Heart right ventricle (tissue), 16 donors: ENCODE measurements at regions not wholly inside any gene's neighbourhood (a gene's known extent, or its start where the extent isn't known, plus 50 kb on each side); places are given as distances from the start of the nearest gene placed in this dataset.

Experiments
- ATAC-seq, 8 donors: fragments of 200-7000 bp; cut with Tn5 transposase; one replicate each; pipeline ENCODE4 v1.9.1; 2020; ENCODE audit warnings: mild to moderate bottlenecking in 8 of 8, moderate library complexity in 8 of 8, moderate number of reproducible peaks in 1 of 8
- DNase-seq, 2 donors: peaks; one replicate each; pipeline ENCODE4 v3.0.0-alpha.2; 2020
- H3K27ac ChIP-seq, 10 donors: fragments of 200-600 bp; sonication (generic) in 2 of 10; one replicate each; pipeline versions ENCODE4 v1.5.0 to v1.8.0; 2020 to 2022; ENCODE audit warnings: mild to moderate bottlenecking in 3 of 10
- H3K27me3 ChIP-seq, 7 donors: fragments of 200-600 bp; one replicate each; pipeline ENCODE4 v1.8.0; 2021 to 2022; ENCODE audit warnings: mild to moderate bottlenecking in 2 of 7
- H3K36me3 ChIP-seq, 9 donors: fragments of 200-600 bp; sonication (generic) in 1 of 9; one replicate each; pipeline versions ENCODE4 v1.5.0 to v1.8.0; 2020 to 2022; ENCODE audit warnings: mild to moderate bottlenecking in 2 of 9
- H3K4me1 ChIP-seq, 9 donors: fragments of 200-600 bp; sonication (generic) in 1 of 9; one replicate each; pipeline versions ENCODE4 v1.5.0 to v1.8.0; 2020 to 2022; ENCODE audit warnings: mild to moderate bottlenecking in 4 of 9
- H3K4me3 ChIP-seq, 10 donors: fragments of 200-600 bp; sonication (generic) in 2 of 10; one replicate each; pipeline versions ENCODE4 v1.5.0 to v1.8.0; 2020 to 2022; ENCODE audit warnings: mild to moderate bottlenecking in 7 of 10, moderate library complexity in 2 of 10
- H3K9me3 ChIP-seq, 11 donors: fragments of 200-600 bp in 10 of 11; sonication (generic) in 2 of 11; one replicate each; pipeline versions ENCODE4 v1.5.0 to v1.8.0; 2013 to 2022; ENCODE audit warnings: mild to moderate bottlenecking in 2 of 11, control low read depth in 1 of 11, moderate library complexity in 1 of 11
- WGBS, 2 donors: extraction: QIAGEN DNeasy Blood & Tissue Kit; methylation state at CpG; one replicate each; pipeline ENCODE4 v1.1.7; 2013; ENCODE audit warnings: inconsistent platforms in 1 of 2; 5-methylcytosine and 5-hydroxymethylcytosine counted together
- intact Hi-C, 10 donors: fragments of 100-400 bp; cut with DNase I; formaldehyde crosslinking; loops; one replicate each; pipeline versions ENCODE4 v1.11.1 to v1.14.2; 2022
- TF ChIP-seq, protein P1 (sequence below), 9 donors: fragments of 200-600 bp; sonication (generic) in 2 of 9; IDR thresholded peaks; one replicate each; pipeline versions ENCODE4 v1.5.0 to v1.8.0; 2021 to 2022; ENCODE audit warnings: antibody characterized with exemption in 9 of 9, mild to moderate bottlenecking in 5 of 9, moderate library complexity in 1 of 9
- donor health status: Arrhythmogenic right ventricular cardiomyopathy.
- donor health status: ischemic (EF 13 %, LVEDD 7.1; RV severe dilation, severe dysfunction).
- donor health status: healthy with polysubstance abuse.
- donor health status: DM: no; HTN: yes; CAD: no.
- donor health status: DM: no; HTN: no; CAD: no.
- donor health status: ischemic (EF 25% LVEDD 6.9; RV normal size, moderate dysfunction).
- donor health status: ischemic (EF 25% LVEDD 5.7; RV mildly dilated, moderate dysfunction).
- donor health status: healthy.
- donor health status: DM: yes; HTN: yes; CAD: no.
- donor health status: Ischemic cardiomyopathy.
- donor health status: ischemic (EF 35%, LVEDD 5.7; RV mildly dilated, moderate dysfunction).
- donor health status: nonischemic (EF 11% LVEDD 7.7; RV severe dilation, severe dysfunction).
- donor health status: DM: yes; HTN: yes; CAD: no.
- donor health status: PGD.
- donor health status: ischemic (EF 29% LVEDD 5.4; RV normal size, mild dysfunction).
- donor health status: nonischemic (EF 23%, LVEDD 6.1; RV moderate dilation, normal function).

DNA sequence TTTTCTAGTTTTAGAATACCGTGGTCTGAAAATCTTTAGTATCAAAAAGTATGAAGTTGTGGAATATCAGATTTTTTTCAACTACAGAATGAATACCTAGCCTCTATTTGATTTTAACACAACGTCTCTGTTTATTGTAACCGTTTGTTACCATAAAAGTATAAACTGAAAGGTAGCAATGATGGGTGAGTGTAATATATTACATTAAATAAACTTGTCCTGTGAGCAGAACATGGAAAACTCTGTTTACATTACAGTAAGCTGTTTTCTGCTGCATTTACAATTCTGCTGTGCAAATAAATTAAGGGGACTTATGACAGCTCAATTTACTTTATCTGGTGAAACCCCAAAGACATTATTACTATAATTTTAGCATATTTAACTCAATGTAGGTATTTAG, 62.5 kb downstream of the CHRM3 start:
- Histone ChIP-seq H3K4me3 (no peak overlapping the region), H3K27ac (no peak overlapping the region), H3K27me3 (no peaks in the 10 kb centered on the region), H3K9me3 (no peaks in the 10 kb centered on the region), H3K4me1 (no peaks in the 10 kb centered on the region), H3K36me3 (no peaks in the 10 kb centered on the region)
- TF ChIP-seq, protein P1, sequence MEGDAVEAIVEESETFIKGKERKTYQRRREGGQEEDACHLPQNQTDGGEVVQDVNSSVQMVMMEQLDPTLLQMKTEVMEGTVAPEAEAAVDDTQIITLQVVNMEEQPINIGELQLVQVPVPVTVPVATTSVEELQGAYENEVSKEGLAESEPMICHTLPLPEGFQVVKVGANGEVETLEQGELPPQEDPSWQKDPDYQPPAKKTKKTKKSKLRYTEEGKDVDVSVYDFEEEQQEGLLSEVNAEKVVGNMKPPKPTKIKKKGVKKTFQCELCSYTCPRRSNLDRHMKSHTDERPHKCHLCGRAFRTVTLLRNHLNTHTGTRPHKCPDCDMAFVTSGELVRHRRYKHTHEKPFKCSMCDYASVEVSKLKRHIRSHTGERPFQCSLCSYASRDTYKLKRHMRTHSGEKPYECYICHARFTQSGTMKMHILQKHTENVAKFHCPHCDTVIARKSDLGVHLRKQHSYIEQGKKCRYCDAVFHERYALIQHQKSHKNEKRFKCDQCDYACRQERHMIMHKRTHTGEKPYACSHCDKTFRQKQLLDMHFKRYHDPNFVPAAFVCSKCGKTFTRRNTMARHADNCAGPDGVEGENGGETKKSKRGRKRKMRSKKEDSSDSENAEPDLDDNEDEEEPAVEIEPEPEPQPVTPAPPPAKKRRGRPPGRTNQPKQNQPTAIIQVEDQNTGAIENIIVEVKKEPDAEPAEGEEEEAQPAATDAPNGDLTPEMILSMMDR (IDR thresholded peaks at IDR 0.05): no peak
- WGBS, 2 donors: 88 to 92% methylated on average over 3 of the region's 3 CpGs
- no peak for ATAC-seq
- intact Hi-C loops: no loop called here
- no peak for DNase-seq

DNA sequence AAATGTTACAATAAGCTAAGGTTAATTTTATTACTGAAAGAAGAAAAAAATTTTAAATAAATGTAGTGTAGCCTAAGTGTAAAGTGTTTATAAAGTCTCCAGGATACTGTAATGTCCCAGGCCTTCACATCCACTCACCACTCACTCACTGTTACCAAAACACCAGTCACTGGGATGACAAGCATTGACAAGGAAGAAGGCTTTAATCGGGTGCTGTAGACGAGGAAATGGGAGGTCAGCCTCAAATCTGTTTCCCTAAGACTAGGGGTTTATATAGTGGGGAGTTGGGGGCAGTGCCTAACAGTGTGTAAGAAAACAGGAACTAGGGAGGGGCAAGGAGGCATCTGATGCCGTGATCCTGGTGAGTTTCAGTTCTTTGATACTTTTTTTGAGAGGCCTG, 69.4 kb downstream of the CHRM3 start:
- Histone ChIP-seq H3K27me3 (no peaks in the 10 kb centered on the region), H3K36me3 (no peaks in the 10 kb centered on the region), H3K27ac (no peak overlapping the region), H3K4me1 (no peaks in the 10 kb centered on the region), H3K9me3 (peaks cover 0 to 10% (median 0%) of the 10 kb centered on the region in 11 donors), H3K4me3 (no peak overlapping the region)
- TF ChIP-seq, protein P1 (IDR thresholded peaks at IDR 0.05): no peak
- 87 to 88% methylated on average over 3 of the region's 3 CpGs for WGBS, 2 donors
- DNase-seq (no peak), ATAC-seq (no peak)
- intact Hi-C loops: no loop called here

DNA sequence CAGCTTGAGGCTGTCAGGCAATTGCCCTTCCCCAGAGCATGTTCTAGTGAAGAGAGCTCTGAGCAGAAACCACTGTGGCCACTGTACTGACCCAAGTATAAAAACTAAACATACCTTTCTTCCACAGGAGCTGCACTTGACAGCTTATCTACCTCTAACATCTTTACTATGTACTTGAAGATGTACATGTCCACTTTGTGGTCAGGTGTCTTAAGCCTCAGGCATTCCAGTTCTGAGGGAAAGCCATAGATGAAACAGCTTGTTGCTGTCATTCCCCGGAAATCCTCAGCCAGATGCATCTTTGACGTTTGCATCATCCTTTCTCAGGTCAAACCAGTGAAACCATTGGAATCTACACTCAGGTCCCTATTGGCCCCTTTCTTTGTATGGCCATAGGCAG, 70.4 kb downstream of the CHRM3 start:
- intact Hi-C loops: no loop called here
- Histone ChIP-seq H3K36me3 (no peaks in the 10 kb centered on the region), H3K27me3 (no peaks in the 10 kb centered on the region), H3K9me3 (peaks cover 0 to 10% (median 0%) of the 10 kb centered on the region in 11 donors), H3K4me1 (no peaks in the 10 kb centered on the region), H3K4me3 (no peak overlapping the region), H3K27ac (no peak overlapping the region)
- TF ChIP-seq, protein P1 (IDR thresholded peaks at IDR 0.05): no peak
- ATAC-seq: no peak
- WGBS, 2 donors: 87 to 94% methylated on average over 2 of the region's 2 CpGs
- no peak for DNase-seq

DNA sequence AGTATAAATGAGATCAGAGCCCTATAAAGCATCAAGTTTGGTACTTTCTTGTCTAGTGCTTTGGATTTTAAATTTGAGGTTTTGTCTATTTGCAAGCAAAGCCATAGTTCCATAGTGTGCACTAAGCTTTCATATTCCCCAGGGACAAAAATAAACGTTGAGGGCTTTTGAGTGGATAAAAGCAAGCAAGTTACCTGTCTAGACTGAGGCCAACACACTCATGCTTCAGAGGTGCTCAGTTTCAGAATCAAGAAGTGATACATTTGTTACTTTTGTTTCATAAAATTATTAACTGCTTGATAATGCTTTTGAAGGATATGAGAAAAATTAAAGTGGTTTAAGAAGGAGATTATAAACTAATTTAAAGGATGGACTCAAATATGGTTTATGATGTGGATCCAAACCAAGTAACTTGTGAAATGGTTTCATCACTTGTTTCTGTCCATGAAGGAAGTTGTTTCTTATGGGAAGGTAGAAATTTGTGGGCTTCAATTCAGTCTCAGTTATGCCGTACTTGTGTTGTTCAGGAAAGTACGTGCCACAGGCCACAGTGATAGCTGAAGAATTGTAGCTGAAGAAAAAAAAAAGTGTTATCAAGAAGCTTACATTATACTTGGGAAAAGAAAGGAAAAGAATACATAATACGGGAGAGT, 71.2 kb downstream of the CHRM3 start:
- peaks cover 0 to 10% (median 0%) of the 10 kb centered on the region in 11 donors for H3K9me3 ChIP-seq
- no peaks in the 10 kb centered on the region for H3K27me3 ChIP-seq
- no peak overlapping the region for H3K4me3 ChIP-seq
- intact Hi-C loops: no loop called here
- no peaks in the 10 kb centered on the region for H3K36me3 ChIP-seq
- TF ChIP-seq, protein P1 (IDR thresholded peaks at IDR 0.05): no peak
- no peaks in the 10 kb centered on the region for H3K4me1 ChIP-seq
- no peak for DNase-seq
- ATAC-seq: no peak
- H3K27ac ChIP-seq: no peak overlapping the region
- WGBS, 2 donors: 60 to 65% methylated on average over 4 of the region's 4 CpGs
